HG02759 (cell line): ENCODE measurements at regions not wholly inside any gene's neighbourhood (a gene's known extent, or its start where the extent isn't known, plus 50 kb on each side); places are given as distances from the start of the nearest gene placed in this dataset.

ENCODE experiments used
- ATAC-seq: cut with Tn5 transposase; IDR thresholded peaks from one replicate; pipeline ENCODE4 v1.9.1; 2021; ENCODE audit warnings: mild to moderate bottlenecking, moderate library complexity; ENCODE audit not compliant: unreplicated experiment

GRCh38 chr11:45556851-45557707 is 108.3 kb downstream of the CHST1 start:
- no peak for ATAC-seq

GRCh38 chr11:45554230-45554967 is 111.0 kb downstream of the CHST1 start:
- ATAC-seq, result no peak

GRCh38 chr11:45553383-45553936 is 112.0 kb downstream of the CHST1 start:
- no peak for ATAC-seq

GRCh38 chr11:45551191-45551713 is 114.2 kb downstream of the CHST1 start:
- ATAC-seq, result no peak

GRCh38 chr11:45549257-45549656 is 116.2 kb downstream of the CHST1 start:
- ATAC-seq, result no peak

GRCh38 chr11:45546366-45546765 is 119.1 kb downstream of the CHST1 start:
- ATAC-seq, result no peak

GRCh38 chr11:45544826-45545225 is 120.6 kb downstream of the CHST1 start:
- ATAC-seq, result no peak

GRCh38 chr11:45543808-45544422 is 121.5 kb downstream of the CHST1 start:
- no peak for ATAC-seq

- no peak for ATAC-seq
Measured at GRCh38 chr11:45543081-45543480, 122.3 kb downstream of the CHST1 start.

GRCh38 chr11:45541693-45542434 is 123.6 kb downstream of the CHST1 start:
- no peak for ATAC-seq

GRCh38 chr11:45538939-45539338 is 126.5 kb downstream of the CHST1 start:
- no peak for ATAC-seq

GRCh38 chr11:45538363-45538762 is 127.1 kb downstream of the CHST1 start:
- no peak for ATAC-seq

GRCh38 chr11:45537614-45538013 is 127.8 kb downstream of the CHST1 start:
- no peak for ATAC-seq

GRCh38 chr11:45535033-45535432 is 130.4 kb downstream of the CHST1 start:
- no peak for ATAC-seq

- no peak for ATAC-seq
Measured at GRCh38 chr11:45534132-45534531, 131.3 kb downstream of the CHST1 start.

- no peak for ATAC-seq
Measured at GRCh38 chr11:45532546-45532945, 132.9 kb downstream of the CHST1 start.

- no peak for ATAC-seq
Measured at GRCh38 chr11:45530776-45531175, 134.6 kb downstream of the CHST1 start.

- no peak for ATAC-seq
Measured at GRCh38 chr11:45530111-45530510, 135.3 kb downstream of the CHST1 start.

GRCh38 chr11:45528435-45528834 is 137.0 kb downstream of the CHST1 start:
- ATAC-seq, result no peak

- no peak for ATAC-seq
Measured at GRCh38 chr11:45527898-45528297, 137.5 kb downstream of the CHST1 start.
